A549 (cell line): ENCODE measurements at regions not wholly inside any gene's neighbourhood (a gene's known extent, or its start where the extent isn't known, plus 50 kb on each side); places are given as distances from the start of the nearest gene placed in this dataset.
A peak's percentile ranks its signal among the peaks of the same experiment; 100 is the strongest.

Source experiments
- ATAC-seq, 2 experiments: fragments of 200-7000 bp in 1 of 2; fragments of >200 bp in 1 of 2; cut with Nextera tagmentation in 1 of 2; cut with Tn5 transposase in 1 of 2; 3 replicates each; pipeline versions ENCODE4 v1.8.0 to v1.9.1; 2018 to 2020; ENCODE audit warnings: mild to moderate bottlenecking in 1 of 2, moderate library complexity in 1 of 2
- CTCF ChIA-PET: fragments of 300-600 bp; sonication (Branson Sonifier 250); formaldehyde crosslinking; extraction: SDS; loops from one replicate; lab custom pipeline; 2021; ENCODE audit warnings: antibody characterized with exemption, inconsistent platforms; lab: Yijun Ruan, JAX
- POLR2A ChIA-PET: fragments of 350-600 bp; formaldehyde crosslinking; extraction: SDS; loops from one replicate; lab custom pipeline; 2021; ENCODE audit warnings: antibody characterized with exemption, inconsistent platforms; lab: Yijun Ruan, JAX
- DNase-seq, 2 experiments: peaks; one replicate each; pipeline versions ENCODE4 v3.0.0 to v3.0.0-alpha.2; 2011 to 2016; ENCODE audit warnings: low read depth in 1 of 2, low spot score in 1 of 2
- FAIRE-seq: peaks from 2 replicates; lab custom pipeline; 2011; peaks lifted over from hg19 to GRCh38; lab: Jason Lieb, UNC
- H3K27ac ChIP-seq, 2 experiments: fragments of >200 bp; sonication (Bioruptor Twin); formaldehyde crosslinking; 3 replicates each; pipeline ENCODE4 v1.5.1; 2016 to 2017
- H3K4me1 ChIP-seq: fragments of >200 bp; sonication (Bioruptor Twin); formaldehyde crosslinking; 3 replicates; pipeline ENCODE4 v1.6.1; 2016
- H3K4me2 ChIP-seq: fragments of >200 bp; sonication (Bioruptor Twin); formaldehyde crosslinking; 3 replicates; pipeline ENCODE4 v1.6.1; 2016
- H3K4me3 ChIP-seq: fragments of >200 bp; sonication (Bioruptor Twin); formaldehyde crosslinking; 3 replicates; pipeline ENCODE4 v1.5.1; 2016
- H3K9me3 ChIP-seq: fragments of >200 bp; sonication (Bioruptor Twin); formaldehyde crosslinking; 3 replicates; pipeline ENCODE4 v1.6.1; 2016
- BCL3 ChIP-seq: fragments of >200 bp; sonication (Bioruptor Twin); formaldehyde crosslinking; IDR thresholded peaks from 3 replicates; pipeline ENCODE4 v1.6.1; 2016
- CHD4 ChIP-seq: fragments of 200-600 bp; sonication (generic); IDR thresholded peaks from 2 replicates; pipeline ENCODE4 v1.6.1; 2016; ENCODE audit warnings: antibody characterized with exemption, mild to moderate bottlenecking, borderline replicate concordance
- EHF ChIP-seq: fragments of 250-450 bp; sonication (Bioruptor Pico); IDR thresholded peaks from 2 replicates; pipeline ENCODE4 v1.5.0; 2020; ENCODE audit warnings: mild to moderate bottlenecking
- EP300 ChIP-seq, 2 experiments: fragments of >200 bp; sonication (Bioruptor Twin); formaldehyde crosslinking; IDR thresholded peaks; 2 replicates in 1 of 2; 3 replicates in 1 of 2; pipeline ENCODE4 v1.6.1; 2016 to 2017
- ESRRA ChIP-seq: fragments of 150-350 bp; IDR thresholded peaks from 2 replicates; pipeline ENCODE4 v1.6.1; 2014; ENCODE audit warnings: mild to moderate bottlenecking, low read length, borderline replicate concordance
- FOSL2 ChIP-seq, 2 experiments: fragments of 450-650 bp in 1 of 2; fragments of >200 bp in 1 of 2; sonication (Bioruptor Twin) in 1 of 2; formaldehyde crosslinking; IDR thresholded peaks; 2 replicates each; pipeline versions ENCODE4 v1.5.0 to v1.6.1; 2016 to 2020; ENCODE audit warnings: mild to moderate bottlenecking in 1 of 2, moderate library complexity in 1 of 2
- GATA3 ChIP-seq: IDR thresholded peaks from 2 replicates; pipeline ENCODE4 v1.6.1; 2012; ENCODE audit warnings: borderline replicate concordance
- HOXA7 ChIP-seq: fragments of 250-450 bp; sonication (Bioruptor Pico); IDR thresholded peaks from 2 replicates; pipeline ENCODE4 v1.5.0; 2020; ENCODE audit warnings: mild to moderate bottlenecking, moderate library complexity
- HOXB13 ChIP-seq: fragments of 250-450 bp; sonication (Bioruptor Pico); IDR thresholded peaks from 2 replicates; pipeline ENCODE4 v1.5.0; 2020; ENCODE audit warnings: low read depth, mild to moderate bottlenecking, moderate library complexity
- KDM1A ChIP-seq: fragments of 200-600 bp; sonication (generic); IDR thresholded peaks from 2 replicates; pipeline ENCODE4 v1.6.1; 2016; ENCODE audit warnings: low read depth, mild to moderate bottlenecking
- MAZ ChIP-seq: fragments of 150-350 bp; IDR thresholded peaks from 2 replicates; pipeline ENCODE4 v1.6.1; 2014; ENCODE audit warnings: antibody characterized with exemption, low read depth, low read length, borderline replicate concordance
- NFE2L2 ChIP-seq: fragments of 150-350 bp; conservative IDR thresholded peaks from 2 replicates; pipeline ENCODE4 v1.6.1; 2014; ENCODE audit warnings: low read length
- PHF8 ChIP-seq: fragments of 200-600 bp; sonication (generic); IDR thresholded peaks from 2 replicates; pipeline ENCODE4 v1.6.1; 2016; ENCODE audit warnings: low read depth, mild to moderate bottlenecking, antibody characterized with exemption, moderate library complexity, borderline replicate concordance
- POLR2AphosphoS2 ChIP-seq: conservative IDR thresholded peaks from 2 replicates; pipeline ENCODE4 v1.6.1; 2012; ENCODE audit warnings: low read length, improper control_type of control experiment, inconsistent platforms
- RARB ChIP-seq: fragments of 250-450 bp; sonication (Bioruptor Pico); IDR thresholded peaks from 2 replicates; pipeline ENCODE4 v1.8.0; 2021; ENCODE audit warnings: mild to moderate bottlenecking, moderate library complexity
- RCOR1 ChIP-seq: fragments of 150-350 bp; IDR thresholded peaks from 2 replicates; pipeline ENCODE4 v1.6.1; 2014; ENCODE audit warnings: antibody characterized with exemption, low read length, low read depth
- RFX5 ChIP-seq: fragments of 450-650 bp; IDR thresholded peaks from 2 replicates; pipeline ENCODE4 v1.7.1; 2014; ENCODE audit warnings: antibody characterized with exemption, mild to moderate bottlenecking, moderate library complexity
- RNF2 ChIP-seq: fragments of 200-600 bp; sonication (generic); IDR thresholded peaks from 2 replicates; pipeline ENCODE4 v1.6.1; 2016; ENCODE audit warnings: low read depth, mild to moderate bottlenecking, antibody characterized with exemption, moderate library complexity, borderline replicate concordance
- TFCP2L1 ChIP-seq: fragments of 250-450 bp; sonication (Bioruptor Pico); IDR thresholded peaks from 2 replicates; pipeline ENCODE4 v1.5.0; 2021; ENCODE audit warnings: mild to moderate bottlenecking
- USF2 ChIP-seq: fragments of 450-650 bp; IDR thresholded peaks from 2 replicates; pipeline ENCODE4 v1.6.1; 2014; ENCODE audit warnings: antibody characterized with exemption
- ZC3H11A ChIP-seq: fragments of 450-650 bp; IDR thresholded peaks from 2 replicates; pipeline ENCODE4 v1.6.1; 2014; ENCODE audit warnings: antibody characterized with exemption, mild to moderate bottlenecking
- ZNF302 ChIP-seq: fragments of 250-450 bp; sonication (Bioruptor Pico); IDR thresholded peaks from 2 replicates; pipeline ENCODE4 v1.9.0; 2021; ENCODE audit warnings: inconsistent platforms, mild to moderate bottlenecking, moderate library complexity
- ZSCAN20 ChIP-seq: fragments of 250-450 bp; sonication (Bioruptor Pico); IDR thresholded peaks from 2 replicates; pipeline ENCODE4 v1.8.0; 2022; ENCODE audit warnings: mild to moderate bottlenecking, moderate library complexity
- WGBS: methylation state at CpG from one replicate; pipeline ENCODE4 v1.1.6; 2017; ENCODE audit errors: missing lambda C conversion rate; 5-methylcytosine and 5-hydroxymethylcytosine counted together
- TF ChIP-seq, protein P1 (sequence below): fragments of >200 bp; sonication (Bioruptor Twin); formaldehyde crosslinking; IDR thresholded peaks from 3 replicates; pipeline ENCODE4 v1.5.1; 2016
- TF ChIP-seq, protein P2 (sequence below): IDR thresholded peaks from 2 replicates; pipeline ENCODE4 v1.6.1; 2012

GRCh38 chr14:36059531-36059930 is 117.0 kb downstream of the PTCSC3 start (continued):
- TF ChIP-seq, protein P1, sequence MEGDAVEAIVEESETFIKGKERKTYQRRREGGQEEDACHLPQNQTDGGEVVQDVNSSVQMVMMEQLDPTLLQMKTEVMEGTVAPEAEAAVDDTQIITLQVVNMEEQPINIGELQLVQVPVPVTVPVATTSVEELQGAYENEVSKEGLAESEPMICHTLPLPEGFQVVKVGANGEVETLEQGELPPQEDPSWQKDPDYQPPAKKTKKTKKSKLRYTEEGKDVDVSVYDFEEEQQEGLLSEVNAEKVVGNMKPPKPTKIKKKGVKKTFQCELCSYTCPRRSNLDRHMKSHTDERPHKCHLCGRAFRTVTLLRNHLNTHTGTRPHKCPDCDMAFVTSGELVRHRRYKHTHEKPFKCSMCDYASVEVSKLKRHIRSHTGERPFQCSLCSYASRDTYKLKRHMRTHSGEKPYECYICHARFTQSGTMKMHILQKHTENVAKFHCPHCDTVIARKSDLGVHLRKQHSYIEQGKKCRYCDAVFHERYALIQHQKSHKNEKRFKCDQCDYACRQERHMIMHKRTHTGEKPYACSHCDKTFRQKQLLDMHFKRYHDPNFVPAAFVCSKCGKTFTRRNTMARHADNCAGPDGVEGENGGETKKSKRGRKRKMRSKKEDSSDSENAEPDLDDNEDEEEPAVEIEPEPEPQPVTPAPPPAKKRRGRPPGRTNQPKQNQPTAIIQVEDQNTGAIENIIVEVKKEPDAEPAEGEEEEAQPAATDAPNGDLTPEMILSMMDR: no peak
- TF ChIP-seq HOXA7 (CRISPR knock-in tag) (no peak), ESRRA (no peak), CHD4 (no peak), FOSL2 (IDR thresholded peaks at IDR 0.05) (no peak), FOSL2 (CRISPR knock-in tag; IDR thresholded peaks at IDR 0.05) (no peak), HOXB13 (CRISPR knock-in tag) (no peak)
- TF ChIP-seq, all 56 proteins: peak for 0

DNA sequence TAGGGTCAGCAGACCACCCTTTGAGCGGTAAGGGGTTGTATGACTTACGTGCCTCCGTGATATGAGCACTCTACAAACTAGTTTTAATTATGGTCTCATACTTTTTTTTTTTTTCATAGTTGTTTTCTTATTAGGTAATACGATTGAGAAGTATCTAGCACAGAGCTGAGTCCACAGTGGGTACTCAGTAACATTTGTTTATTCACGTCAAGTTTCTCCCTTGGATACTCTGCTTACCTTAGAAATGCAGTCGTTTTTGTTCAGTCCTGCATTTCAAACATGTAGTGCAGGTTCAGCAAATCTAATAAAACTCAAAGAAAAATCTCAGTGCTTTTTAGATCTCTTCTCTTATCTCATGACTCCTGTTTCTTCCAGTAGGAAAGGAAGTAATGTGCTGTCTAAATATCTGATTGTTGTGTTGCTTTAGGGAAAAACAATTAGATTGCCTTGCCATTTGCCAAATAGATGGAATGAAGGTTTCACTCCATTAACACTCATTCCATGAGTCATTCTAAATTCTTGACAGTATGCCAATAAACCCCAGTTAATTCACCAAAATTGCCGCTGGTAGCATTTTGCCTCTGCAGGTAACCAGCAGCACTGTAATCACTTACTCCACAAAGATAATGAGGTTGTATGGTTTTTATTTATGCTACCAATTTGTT is 118.9 kb downstream of the PTCSC3 start:
- ATAC-seq (no peak), FAIRE-seq (no peak), DNase-seq (no peak)
- TF ChIP-seq RARB (CRISPR knock-in tag) (no peak), TFCP2L1 (CRISPR knock-in tag) (no peak), FOSL2 (IDR thresholded peaks at IDR 0.05) (no peak), FOSL2 (CRISPR knock-in tag; IDR thresholded peaks at IDR 0.05) (peak; percentile 33; the same call in 1 of the 2 replicates), POLR2AphosphoS2 (no peak), ZC3H11A (no peak), EHF (no peak), BCL3 (no peak), HOXB13 (CRISPR knock-in tag) (no peak), ZSCAN20 (CRISPR knock-in tag) (no peak)
- Histone ChIP-seq H3K4me3 (no peak overlapping the region), H3K4me1 (peaks cover 4% of the 10 kb centered on the region; the same call in 1 of the 3 replicates), H3K9me3 (no peaks in the 10 kb centered on the region), H3K27ac (no peak overlapping the region), H3K4me2 (no peak overlapping the region)
- ChIA-PET POLR2A (no interaction called here), CTCF (interaction anchor here (2.6 kb wide), 1 partner anchor 12 kb away, joined by 14 read pairs; no protein-coding TSS in a partner anchor)
- WGBS: 51% methylated on average over 7 of the region's 7 CpGs

DNA sequence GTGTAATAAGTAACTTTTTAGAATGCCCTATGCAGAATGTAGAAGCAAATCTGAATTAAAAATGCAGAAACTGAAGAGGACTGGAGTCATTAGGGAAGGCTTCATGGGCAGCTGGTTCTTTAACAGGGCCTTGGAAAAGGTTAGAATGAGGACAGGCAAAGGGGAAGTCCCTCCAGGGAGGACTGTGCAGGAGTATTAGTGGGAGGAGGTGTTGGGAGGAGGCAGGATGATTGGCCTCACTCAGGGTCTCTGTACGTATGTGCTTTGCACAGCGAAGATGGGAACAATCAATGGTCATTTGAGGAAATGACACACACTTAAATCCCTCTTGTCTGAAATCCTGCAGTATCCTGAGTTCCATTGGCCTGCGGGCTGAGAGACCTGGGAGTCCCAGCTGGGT is 119.7 kb downstream of the PTCSC3 start:
- ATAC-seq (no peak), DNase-seq (no peak), FAIRE-seq (no peak)
- Histone ChIP-seq H3K4me3 (no peak overlapping the region), H3K27ac (no peak overlapping the region), H3K4me2 (no peak overlapping the region), H3K9me3 (no peaks in the 10 kb centered on the region), H3K4me1 (peaks cover 4% of the 10 kb centered on the region; the same call in 1 of the 3 replicates)
- WGBS: 76% methylated on average over 3 of the region's 3 CpGs
- TF ChIP-seq RNF2 (no peak), USF2 (no peak), RFX5 (no peak), NFE2L2 (no peak), MAZ (no peak), KDM1A (no peak), EP300 (IDR thresholded peaks at IDR 0.05) (no peak), GATA3 (no peak), RCOR1 (no peak), ZC3H11A (no peak), ZNF302 (CRISPR knock-in tag) (no peak), RARB (CRISPR knock-in tag) (no peak), PHF8 (no peak)
- TF ChIP-seq, protein P2, sequence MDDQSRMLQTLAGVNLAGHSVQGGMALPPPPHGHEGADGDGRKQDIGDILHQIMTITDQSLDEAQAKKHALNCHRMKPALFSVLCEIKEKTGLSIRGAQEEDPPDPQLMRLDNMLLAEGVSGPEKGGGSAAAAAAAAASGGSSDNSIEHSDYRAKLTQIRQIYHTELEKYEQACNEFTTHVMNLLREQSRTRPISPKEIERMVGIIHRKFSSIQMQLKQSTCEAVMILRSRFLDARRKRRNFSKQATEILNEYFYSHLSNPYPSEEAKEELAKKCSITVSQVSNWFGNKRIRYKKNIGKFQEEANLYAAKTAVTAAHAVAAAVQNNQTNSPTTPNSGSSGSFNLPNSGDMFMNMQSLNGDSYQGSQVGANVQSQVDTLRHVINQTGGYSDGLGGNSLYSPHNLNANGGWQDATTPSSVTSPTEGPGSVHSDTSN: no peak
- ChIA-PET POLR2A (no interaction called here), CTCF (interaction anchor here (2.6 kb wide), 1 partner anchor 13 kb away, joined by 14 read pairs; no protein-coding TSS in a partner anchor)
